ENCODE measurements at regions not wholly inside any gene's neighbourhood (a gene's known extent, or its start where the extent isn't known, plus 50 kb on each side); places are given as distances from the start of the nearest gene placed in this dataset.
"Not testable (repeated sequence)": the region's sequence is repeated elsewhere in the genome, so short reads cannot be mapped to it uniquely, and the experiment has no call there.

DNA sequence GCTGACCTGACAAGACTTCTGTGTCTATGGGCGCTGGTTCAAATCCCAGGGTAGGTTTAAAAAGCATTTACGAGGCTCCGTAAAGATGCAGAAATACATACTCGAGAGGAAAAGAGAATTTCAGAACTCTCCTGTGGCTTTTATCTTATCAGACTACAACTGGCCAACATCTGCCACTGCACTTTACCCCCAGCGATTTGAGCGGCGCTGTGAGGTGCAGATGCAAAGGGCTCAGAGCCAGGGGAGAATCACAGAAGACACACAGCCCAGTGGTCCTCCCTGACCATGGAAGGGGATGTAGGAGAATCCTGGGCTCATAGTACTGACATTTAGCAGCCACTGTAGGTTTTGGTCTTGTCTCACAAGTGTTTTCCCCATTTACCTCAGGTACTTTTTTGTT lies 307.2 kb upstream of the ZNF722 start:
- TF ChIP-seq, protein P1, sequence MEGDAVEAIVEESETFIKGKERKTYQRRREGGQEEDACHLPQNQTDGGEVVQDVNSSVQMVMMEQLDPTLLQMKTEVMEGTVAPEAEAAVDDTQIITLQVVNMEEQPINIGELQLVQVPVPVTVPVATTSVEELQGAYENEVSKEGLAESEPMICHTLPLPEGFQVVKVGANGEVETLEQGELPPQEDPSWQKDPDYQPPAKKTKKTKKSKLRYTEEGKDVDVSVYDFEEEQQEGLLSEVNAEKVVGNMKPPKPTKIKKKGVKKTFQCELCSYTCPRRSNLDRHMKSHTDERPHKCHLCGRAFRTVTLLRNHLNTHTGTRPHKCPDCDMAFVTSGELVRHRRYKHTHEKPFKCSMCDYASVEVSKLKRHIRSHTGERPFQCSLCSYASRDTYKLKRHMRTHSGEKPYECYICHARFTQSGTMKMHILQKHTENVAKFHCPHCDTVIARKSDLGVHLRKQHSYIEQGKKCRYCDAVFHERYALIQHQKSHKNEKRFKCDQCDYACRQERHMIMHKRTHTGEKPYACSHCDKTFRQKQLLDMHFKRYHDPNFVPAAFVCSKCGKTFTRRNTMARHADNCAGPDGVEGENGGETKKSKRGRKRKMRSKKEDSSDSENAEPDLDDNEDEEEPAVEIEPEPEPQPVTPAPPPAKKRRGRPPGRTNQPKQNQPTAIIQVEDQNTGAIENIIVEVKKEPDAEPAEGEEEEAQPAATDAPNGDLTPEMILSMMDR (IDR thresholded peaks at IDR 0.05; ENCODE audit: insufficient read depth, low read depth, low read length) = not testable (repeated sequence)
- not testable (repeated sequence) for TF ChIP-seq EZH2 (IDR thresholded peaks at IDR 0.05; ENCODE audit: insufficient read depth, low read length)
